GM19463 (cell line): ENCODE measurements at regions not wholly inside any gene's neighbourhood (a gene's known extent, or its start where the extent isn't known, plus 50 kb on each side); places are given as distances from the start of the nearest gene placed in this dataset.

Experiments
- ATAC-seq: cut with Tn5 transposase; IDR thresholded peaks from one replicate; pipeline ENCODE4 v1.9.1; 2021; ENCODE audit warnings: mild to moderate bottlenecking, moderate library complexity; ENCODE audit not compliant: unreplicated experiment

DNA sequence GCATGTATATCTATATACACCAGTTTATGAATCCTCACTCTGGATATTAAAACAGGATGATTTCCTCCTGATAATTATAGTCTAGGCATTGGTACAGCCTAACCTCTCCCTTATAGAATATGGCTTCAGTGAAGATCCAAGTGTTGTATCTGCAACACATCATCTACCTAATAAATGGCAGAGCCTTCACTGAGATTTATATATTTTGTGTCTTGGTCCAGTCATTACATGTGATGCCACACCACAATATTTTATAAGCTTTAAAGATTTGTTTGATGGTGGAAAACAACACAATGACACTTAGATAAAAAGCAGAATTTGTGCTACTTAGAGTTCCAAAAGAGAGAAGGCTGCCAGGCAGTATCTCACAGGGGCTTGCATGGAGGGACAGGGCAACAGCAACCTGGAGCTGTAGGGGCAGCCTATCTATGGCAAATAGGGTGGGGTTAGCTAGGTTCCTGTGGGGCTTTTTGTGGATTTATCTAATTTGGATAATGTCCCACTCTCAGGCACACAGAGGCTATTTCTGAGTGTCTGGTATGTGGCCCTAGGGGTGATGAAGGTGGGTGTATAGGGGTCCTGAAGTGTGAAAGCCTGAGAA lies 1736.7 kb upstream of the PRR20A start:
- ATAC-seq: no peak

DNA sequence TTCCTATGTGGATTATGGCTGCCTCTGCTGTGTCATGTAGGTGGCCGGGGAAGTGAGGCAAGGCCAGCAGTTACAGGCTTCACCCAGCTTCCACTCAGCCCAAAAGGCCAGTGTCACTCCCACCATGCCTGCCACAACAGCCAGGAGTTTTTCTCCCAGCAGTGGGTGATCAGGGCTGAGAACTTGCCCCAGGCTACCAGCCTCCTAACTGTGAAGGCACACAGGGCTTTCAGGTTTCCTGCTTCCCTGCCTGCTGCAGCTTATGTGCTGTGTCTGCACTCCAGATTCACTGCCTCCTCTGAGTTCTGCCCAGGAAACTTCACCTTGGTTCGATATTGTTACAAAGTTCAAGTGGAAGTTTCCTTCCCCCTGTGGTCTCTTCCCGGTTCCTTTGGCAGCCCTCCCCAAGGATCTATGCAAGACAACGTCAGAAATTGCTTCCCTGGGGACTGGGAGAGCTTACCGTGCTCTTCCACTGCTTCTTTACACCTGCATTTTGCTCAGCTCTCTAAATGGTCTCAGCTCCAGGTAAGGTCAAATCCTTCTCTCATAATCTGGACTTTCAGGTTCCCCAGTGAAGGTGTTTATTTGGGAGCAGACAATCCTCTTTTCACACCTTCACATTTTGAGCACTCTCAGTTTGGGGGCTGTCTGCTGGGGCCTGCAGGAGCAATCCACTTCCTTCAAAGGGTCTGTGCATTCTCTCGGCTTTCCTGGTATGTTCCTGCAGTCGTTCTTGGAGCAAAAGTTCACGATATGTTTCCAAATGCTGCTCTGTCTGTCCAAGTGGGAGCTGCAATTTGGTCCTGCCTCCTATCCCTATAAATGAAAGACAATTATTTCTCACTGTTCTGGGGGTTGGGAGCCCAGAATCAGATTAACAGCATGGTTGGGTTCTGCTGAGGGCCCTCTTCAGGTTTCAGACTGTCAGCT lies 1730.1 kb upstream of the PRR20A start:
- no peak for ATAC-seq

- no peak for ATAC-seq
These were observed 1722.6 kb upstream of the PRR20A start for GRCh38 chr13:55418095-55418494.

GRCh38 chr13:55432814-55433213 lies 1707.9 kb upstream of the PRR20A start:
- ATAC-seq: no peak

DNA sequence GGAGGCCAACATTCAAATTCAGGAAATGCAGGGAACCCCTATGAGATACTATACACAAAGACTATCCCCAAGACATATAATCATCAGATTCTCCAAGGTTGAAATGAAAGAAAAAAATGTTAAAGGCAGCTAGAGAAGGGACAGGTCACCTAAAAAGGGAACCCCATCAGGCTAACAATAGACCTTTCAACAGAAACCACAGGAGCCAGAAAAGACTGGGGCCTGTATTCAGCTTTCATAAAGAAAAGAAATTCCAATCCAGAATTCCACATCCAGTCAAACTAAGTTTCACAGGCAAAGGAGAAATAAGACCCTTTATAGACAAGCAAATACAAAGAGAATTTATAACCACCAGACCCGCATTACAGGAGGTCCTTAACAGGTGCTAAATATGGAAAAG lies 1703.6 kb upstream of the PRR20A start:
- no peak for ATAC-seq

DNA sequence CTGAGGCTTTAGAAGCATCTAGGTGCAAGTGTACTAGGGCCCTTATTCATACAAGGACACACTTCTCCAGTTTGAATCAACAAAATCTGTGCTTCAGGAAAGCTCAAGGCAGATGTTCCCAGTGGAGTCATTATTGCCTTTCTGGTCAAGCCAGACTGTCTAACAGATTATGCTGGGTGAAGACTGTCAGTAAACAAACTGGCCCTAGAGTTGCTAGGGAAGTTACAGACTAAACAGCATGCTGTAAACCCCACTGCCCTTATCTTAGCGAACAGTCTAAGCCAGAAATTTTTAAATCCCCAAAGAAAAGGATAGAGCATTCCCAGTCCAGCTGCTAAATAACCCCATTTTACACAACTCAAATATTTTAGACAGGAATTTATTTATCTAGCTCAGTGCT lies 1701.3 kb upstream of the PRR20A start:
- ATAC-seq: no peak

GRCh38 chr13:55440465-55441085 lies 1700.1 kb upstream of the PRR20A start:
- ATAC-seq: no peak

DNA sequence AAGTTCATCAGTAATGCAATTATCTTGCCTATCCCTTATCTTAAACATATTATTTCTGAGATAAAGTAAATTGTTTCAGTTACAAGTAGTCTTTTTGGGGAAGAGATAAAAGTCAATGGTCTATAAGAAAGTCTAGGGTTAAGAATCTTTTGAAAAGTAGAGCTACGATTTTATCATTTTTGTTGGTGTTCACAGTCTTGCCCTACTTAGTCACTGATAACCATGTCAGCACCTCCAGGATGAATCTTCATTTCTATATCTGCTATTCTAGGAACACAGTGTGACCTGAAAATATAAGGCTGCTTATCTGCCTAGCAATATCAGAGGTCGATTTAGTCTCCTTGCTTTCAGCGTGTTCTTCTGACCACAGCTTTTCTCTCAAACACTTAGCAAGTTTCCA lies 1676.5 kb upstream of the PRR20A start:
- ATAC-seq: no peak

- no peak for ATAC-seq
These were observed 1673.2 kb upstream of the PRR20A start for GRCh38 chr13:55467476-55467875.

DNA sequence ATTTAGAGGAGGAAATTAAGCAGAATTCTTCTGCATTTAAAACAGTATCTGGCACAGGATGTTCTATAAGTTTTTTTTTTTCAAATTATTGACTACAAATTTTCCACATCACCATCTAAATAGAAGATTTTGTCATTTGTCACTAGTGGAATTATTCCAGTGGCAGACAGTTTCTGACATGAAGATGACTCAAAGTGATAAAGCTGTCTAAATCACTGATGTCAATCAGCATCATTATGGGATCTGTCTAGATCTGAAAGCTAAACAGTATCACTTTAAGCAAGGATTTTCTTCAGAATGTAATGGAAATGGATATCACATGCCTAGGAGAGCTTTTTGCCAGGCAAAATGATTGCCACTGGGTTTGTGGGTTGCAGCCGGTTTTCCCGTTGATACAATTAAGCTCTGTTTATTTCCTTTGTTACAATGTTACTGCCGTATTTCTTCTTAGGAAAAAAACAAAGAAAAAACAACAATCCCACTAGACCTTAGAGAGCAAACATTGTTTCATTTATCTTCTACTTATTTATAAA lies 1657.0 kb upstream of the PRR20A start:
- no peak for ATAC-seq

DNA sequence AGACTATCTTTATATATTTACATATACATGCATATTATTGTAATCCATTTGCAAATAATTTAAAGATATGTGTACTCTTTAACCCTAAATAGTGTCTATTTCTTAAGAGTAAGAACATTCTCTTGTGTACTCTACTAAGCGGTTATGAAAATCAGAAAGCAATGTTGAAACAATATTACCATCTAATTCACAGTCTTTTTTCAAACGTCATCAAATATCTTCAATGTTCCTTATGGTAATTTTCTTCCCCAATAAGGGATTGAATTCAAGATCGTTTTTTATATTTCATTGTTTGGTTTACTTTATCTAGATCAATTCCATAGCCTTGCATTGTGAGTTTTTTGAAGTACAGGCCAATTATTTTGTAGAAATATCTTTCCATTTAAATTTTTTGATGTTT lies 1647.4 kb upstream of the PRR20A start:
- ATAC-seq: no peak

- ATAC-seq: no peak
These were observed 1643.2 kb upstream of the PRR20A start for GRCh38 chr13:55497486-55497885.

GRCh38 chr13:55500694-55501093 lies 1640.0 kb upstream of the PRR20A start:
- no peak for ATAC-seq

- ATAC-seq: no peak
These were observed 1624.1 kb upstream of the PRR20A start for GRCh38 chr13:55516610-55517009.

DNA sequence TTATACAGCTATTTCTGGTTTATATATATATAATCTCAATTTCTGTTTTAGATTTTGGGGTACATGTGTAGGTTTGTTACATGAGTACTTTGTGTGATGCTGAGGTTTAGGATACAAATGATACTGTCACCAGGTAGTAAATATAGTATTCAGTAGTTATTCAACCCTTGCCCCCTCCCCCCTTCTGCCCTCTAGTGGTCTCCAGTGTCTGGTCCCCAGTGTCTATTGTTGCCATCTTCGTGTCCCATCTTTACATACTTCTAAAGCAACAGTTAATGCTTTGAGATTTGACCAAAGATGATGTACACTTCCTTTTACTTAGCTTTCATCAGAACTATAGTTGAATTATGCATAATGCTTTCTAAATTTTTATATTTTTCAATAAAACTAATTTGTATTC lies 1623.4 kb upstream of the PRR20A start:
- ATAC-seq: no peak

GRCh38 chr13:55528434-55528833 lies 1612.3 kb upstream of the PRR20A start:
- no peak for ATAC-seq

DNA sequence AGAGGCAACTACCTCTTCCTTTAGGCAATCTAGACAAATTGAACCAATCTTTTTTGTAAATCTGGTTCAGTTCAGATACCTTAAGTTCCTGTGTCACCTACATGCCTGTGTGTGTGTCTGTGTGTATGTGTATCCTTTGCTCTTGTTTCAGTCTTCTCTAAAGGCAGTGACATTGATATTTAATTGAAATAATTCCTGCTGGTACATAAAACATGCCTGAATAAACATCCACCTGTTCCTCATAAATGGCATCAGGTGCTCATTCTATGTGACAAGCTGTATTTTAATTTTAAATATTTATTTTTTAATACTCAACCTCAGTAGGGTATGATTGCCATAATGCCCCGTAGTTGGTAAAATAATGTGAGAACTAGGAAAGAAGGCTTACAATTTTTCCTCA lies 1606.4 kb upstream of the PRR20A start:
- ATAC-seq: no peak

DNA sequence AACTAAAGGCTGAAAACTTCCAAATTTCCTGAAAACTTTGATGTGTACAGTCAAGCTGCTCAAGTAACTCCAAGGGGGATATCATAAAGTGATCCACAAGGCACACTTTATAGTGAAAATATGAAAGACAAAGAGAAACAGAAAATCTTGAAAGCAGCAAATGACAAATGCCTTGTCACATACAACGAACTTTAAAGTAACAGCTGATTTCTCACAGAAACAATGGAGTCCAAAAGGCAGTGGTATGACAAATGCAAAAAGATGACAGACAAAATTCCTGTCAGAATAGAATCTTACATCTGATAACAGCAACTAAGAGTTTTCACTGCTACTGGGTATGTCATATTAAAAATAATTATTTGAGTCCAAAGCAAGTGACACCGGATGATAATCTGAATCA lies 1602.3 kb upstream of the PRR20A start:
- no peak for ATAC-seq

GRCh38 chr13:55543053-55543452 lies 1597.7 kb upstream of the PRR20A start:
- no peak for ATAC-seq

DNA sequence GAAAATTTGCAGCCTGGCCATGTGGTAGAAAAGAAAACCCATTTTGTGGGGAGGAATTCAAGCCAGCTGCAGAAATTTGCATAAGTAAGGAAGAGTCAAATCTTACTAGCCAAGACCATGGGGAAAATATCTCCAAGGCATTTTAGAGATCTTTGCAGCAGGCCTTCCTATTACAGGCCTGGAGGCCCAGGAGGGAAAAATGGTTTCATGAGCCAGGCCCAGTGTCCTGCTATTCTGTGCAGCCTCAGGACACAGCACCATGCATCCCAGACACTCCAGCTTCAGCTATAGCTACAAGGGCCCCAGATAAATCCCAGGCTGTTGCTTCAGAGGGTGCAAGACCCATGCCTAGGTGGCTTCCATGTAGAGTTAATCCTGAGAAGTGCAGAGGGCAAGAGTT lies 1590.1 kb upstream of the PRR20A start:
- no peak for ATAC-seq

DNA sequence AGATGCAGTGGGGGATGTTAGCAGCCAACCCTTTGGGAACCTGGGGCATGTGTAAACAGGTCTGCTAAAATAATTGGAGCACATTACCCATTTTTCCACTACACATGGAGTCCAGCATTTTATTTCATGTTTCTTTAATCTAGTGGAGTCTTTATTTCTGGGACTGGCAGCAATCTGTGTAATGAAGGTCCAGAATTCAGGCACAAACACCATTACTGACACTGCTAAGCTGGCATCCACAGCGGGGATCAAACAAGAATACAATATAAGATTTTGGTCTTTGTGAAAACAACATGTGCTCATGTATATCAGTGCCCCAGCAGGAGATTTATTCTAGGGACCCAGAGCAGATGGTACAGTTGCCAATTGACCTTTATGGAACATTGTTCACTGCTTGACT lies 1587.0 kb upstream of the PRR20A start:
- no peak for ATAC-seq

- ATAC-seq: no peak
These were observed 1586.0 kb upstream of the PRR20A start for GRCh38 chr13:55554741-55555140.
